ENCODE measurements at regions not wholly inside any gene's neighbourhood (a gene's known extent, or its start where the extent isn't known, plus 50 kb on each side); places are given as distances from the start of the nearest gene placed in this dataset.

- no TSS peak for BruUV-seq (replicated peaks)
- Histone ChIP-seq H3K79me2 (ENCODE audit: control insufficient read depth, insufficient read depth, low read length) (no peaks in the 10 kb centered on the region), H4K20me1 (replicated peaks; ENCODE audit: control insufficient read depth, extremely low read depth, insufficient read depth, low read length) (no peaks in the 10 kb centered on the region), H3K9me1 (replicated peaks; ENCODE audit: control insufficient read depth, extremely low read depth, insufficient read depth, low read length) (no peaks in the 10 kb centered on the region), H3K4me2 (ENCODE audit: insufficient read depth, low read length) (no peak overlapping the region), H3K27ac (ENCODE audit: insufficient read depth, low read depth, low read length) (no peak overlapping the region), H3K9me3 (replicated peaks; ENCODE audit: control insufficient read depth, insufficient read depth, low read length) (no peaks in the 10 kb centered on the region), H3K36me3 (ENCODE audit: control insufficient read depth in 2 of 2, extremely low read depth in 1 of 2, insufficient read depth in 2 of 2, low read length in 2 of 2) (no peaks in the 10 kb centered on the region), H3K4me1 (ENCODE audit: control insufficient read depth, extremely low read depth, insufficient read depth, low read length) (no peaks in the 10 kb centered on the region), H2AFZ (ENCODE audit: low read depth, low read length) (no peak overlapping the region), H3K9ac (replicated peaks; ENCODE audit: extremely low read depth, insufficient read depth, low read length) (no peak overlapping the region), H3K4me3 (replicated peaks in 1 of 3; ENCODE audit: insufficient read depth in 1 of 3, low read depth in 1 of 3, low read length in 3 of 3) (no peak overlapping the region), H3K27me3 (ENCODE audit: control insufficient read depth in 2 of 2, insufficient read depth in 2 of 2, low read length in 2 of 2) (no peaks in the 10 kb centered on the region)
- intact Hi-C loops (cut with micrococcal nuclease) = no loop called here
- CTCF ChIA-PET = no interaction called here
- DNase-seq (ENCODE audit: low read depth, low spot score) (no peak), FAIRE-seq (no peak)
- POLR2A ChIA-PET = no interaction called here
- dilution Hi-C loops (cut with MboI; ENCODE audit: extremely low pct_ligation_motif_present, low sequenced_read_pairs) = no loop called here
- TF ChIP-seq JUN (IDR thresholded peaks at IDR 0.05; ENCODE audit: borderline replicate concordance, insufficient read depth, insufficient read length, low read depth) (no peak), POLR2AphosphoS5 (IDR thresholded peaks at IDR 0.05; ENCODE audit: insufficient read depth, low read depth, low read length) (no peak), MYC (IDR thresholded peaks at IDR 0.05; ENCODE audit: low read depth, low read length) (no peak), EZH2 (IDR thresholded peaks at IDR 0.05; ENCODE audit: borderline replicate concordance, low read depth, low read length, severe bottlenecking) (no peak), POLR2A (IDR thresholded peaks at IDR 0.05; ENCODE audit: low read depth, low read length) (no peak), GATA2 (IDR thresholded peaks at IDR 0.05; ENCODE audit: insufficient read depth, insufficient read length, low read depth, low read length) (no peak), FOS (IDR thresholded peaks at IDR 0.05; ENCODE audit: borderline replicate concordance, insufficient read depth, low read length) (no peak)
- TF ChIP-seq, protein P1, sequence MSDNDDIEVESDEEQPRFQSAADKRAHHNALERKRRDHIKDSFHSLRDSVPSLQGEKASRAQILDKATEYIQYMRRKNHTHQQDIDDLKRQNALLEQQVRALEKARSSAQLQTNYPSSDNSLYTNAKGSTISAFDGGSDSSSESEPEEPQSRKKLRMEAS (IDR thresholded peaks at IDR 0.05; ENCODE audit: insufficient read depth, insufficient read length) = no peak
- TF ChIP-seq, protein P2, sequence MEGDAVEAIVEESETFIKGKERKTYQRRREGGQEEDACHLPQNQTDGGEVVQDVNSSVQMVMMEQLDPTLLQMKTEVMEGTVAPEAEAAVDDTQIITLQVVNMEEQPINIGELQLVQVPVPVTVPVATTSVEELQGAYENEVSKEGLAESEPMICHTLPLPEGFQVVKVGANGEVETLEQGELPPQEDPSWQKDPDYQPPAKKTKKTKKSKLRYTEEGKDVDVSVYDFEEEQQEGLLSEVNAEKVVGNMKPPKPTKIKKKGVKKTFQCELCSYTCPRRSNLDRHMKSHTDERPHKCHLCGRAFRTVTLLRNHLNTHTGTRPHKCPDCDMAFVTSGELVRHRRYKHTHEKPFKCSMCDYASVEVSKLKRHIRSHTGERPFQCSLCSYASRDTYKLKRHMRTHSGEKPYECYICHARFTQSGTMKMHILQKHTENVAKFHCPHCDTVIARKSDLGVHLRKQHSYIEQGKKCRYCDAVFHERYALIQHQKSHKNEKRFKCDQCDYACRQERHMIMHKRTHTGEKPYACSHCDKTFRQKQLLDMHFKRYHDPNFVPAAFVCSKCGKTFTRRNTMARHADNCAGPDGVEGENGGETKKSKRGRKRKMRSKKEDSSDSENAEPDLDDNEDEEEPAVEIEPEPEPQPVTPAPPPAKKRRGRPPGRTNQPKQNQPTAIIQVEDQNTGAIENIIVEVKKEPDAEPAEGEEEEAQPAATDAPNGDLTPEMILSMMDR (IDR thresholded peaks at IDR 0.05; ENCODE audit: extremely low read depth in 1 of 2, insufficient read depth in 1 of 2, low read depth in 1 of 2, low read length in 2 of 2) = no peak
These were observed 1361.9 kb upstream of the ADGRL3 start for GRCh38 chr4:59838236-59838635.
